ENCODE measurements at regions not wholly inside any gene's neighbourhood (a gene's known extent, or its start where the extent isn't known, plus 50 kb on each side); places are given as distances from the start of the nearest gene placed in this dataset.
A peak's percentile ranks its signal among the peaks of the same experiment; 100 is the strongest.

- H3K4me2 ChIP-seq (ENCODE audit: low read length, poor library complexity, severe bottlenecking) = no peak overlapping the region
- H3K9ac ChIP-seq (ENCODE audit: low read length) = no peak overlapping the region
- H2AK5ac ChIP-seq (ENCODE audit: low read length, severe bottlenecking) = no peak overlapping the region
- no peaks in the 10 kb centered on the region for H3K4me1 ChIP-seq (ENCODE audit: control insufficient read depth, insufficient read depth, low read depth, low read length)
- H3K9me3 ChIP-seq (ENCODE audit: control insufficient read depth, low read length) = peaks cover 4% of the 10 kb centered on the region
- no peak for DNase-seq
- no peak overlapping the region for H2BK120ac ChIP-seq (ENCODE audit: low read depth, low read length)
- no peak overlapping the region for H4K8ac ChIP-seq (ENCODE audit: low read length)
- no peak overlapping the region for H2AFZ ChIP-seq (ENCODE audit: low read depth, low read length)
- no peak overlapping the region for H3K27ac ChIP-seq (ENCODE audit: low read length, poor library complexity, severe bottlenecking)
- H3K36me3 ChIP-seq (ENCODE audit: control insufficient read depth in 1 of 2, insufficient read depth in 2 of 2, low read depth in 1 of 2, low read length in 2 of 2) = no peaks in the 10 kb centered on the region
- no peak overlapping the region for H3K4me3 ChIP-seq (ENCODE audit: insufficient read depth in 1 of 2, low read depth in 1 of 2, low read length in 2 of 2)
- no peak overlapping the region for H4K91ac ChIP-seq (ENCODE audit: low read length)
- no peak overlapping the region for H3K23ac ChIP-seq (ENCODE audit: low read length in 2 of 2)
- H3K4ac ChIP-seq (ENCODE audit: low read depth in 1 of 2, low read length in 2 of 2) = no peak overlapping the region
- no peaks in the 10 kb centered on the region for H3K79me1 ChIP-seq (replicated peaks; ENCODE audit: low read length, poor library complexity, severe bottlenecking)
- no peak overlapping the region for H2BK15ac ChIP-seq (ENCODE audit: low read depth, poor library complexity, severe bottlenecking)
- H2BK12ac ChIP-seq (ENCODE audit: low read length in 2 of 2) = no peak overlapping the region
- H3K18ac ChIP-seq (ENCODE audit: low read depth in 1 of 2, low read length in 2 of 2) = peak overlapping the region in 1 of 2 experiments; percentile 8
- no peak overlapping the region for H3K14ac ChIP-seq (ENCODE audit: low read length in 2 of 2)
- 85% methylated on average over 2 of the region's 2 CpGs for WGBS
- H3K27me3 ChIP-seq (ENCODE audit: control insufficient read depth in 1 of 2, insufficient read depth in 1 of 2, low read length in 2 of 2) = peaks cover 17 to 56% of the 10 kb centered on the region in 2 experiments
- H2BK5ac ChIP-seq (ENCODE audit: low read depth, low read length, poor library complexity, severe bottlenecking) = no peak overlapping the region
Measured at GRCh38 chr22:22768885-22769284, 118.7 kb upstream of the IGLL5 start.

GRCh38 chr22:22769434-22770279 lies 118.0 kb upstream of the IGLL5 start:
- Histone ChIP-seq H3K4me1 (ENCODE audit: control insufficient read depth, insufficient read depth, low read depth, low read length) (no peaks in the 10 kb centered on the region), H2AK5ac (ENCODE audit: low read length, severe bottlenecking) (no peak overlapping the region), H2BK12ac (ENCODE audit: low read length in 2 of 2) (no peak overlapping the region), H3K27me3 (ENCODE audit: control insufficient read depth in 1 of 2, insufficient read depth in 1 of 2, low read length in 2 of 2) (peaks cover 17 to 63% of the 10 kb centered on the region in 2 experiments), H4K8ac (ENCODE audit: low read length) (no peak overlapping the region), H4K91ac (ENCODE audit: low read length) (no peak overlapping the region), H3K4ac (ENCODE audit: low read depth in 1 of 2, low read length in 2 of 2) (no peak overlapping the region), H2BK15ac (ENCODE audit: low read depth, poor library complexity, severe bottlenecking) (no peak overlapping the region), H3K18ac (ENCODE audit: low read depth in 1 of 2, low read length in 2 of 2) (no peak overlapping the region), H2BK5ac (ENCODE audit: low read depth, low read length, poor library complexity, severe bottlenecking) (no peak overlapping the region), H3K14ac (ENCODE audit: low read length in 2 of 2) (no peak overlapping the region), H3K27ac (ENCODE audit: low read length, poor library complexity, severe bottlenecking) (no peak overlapping the region), H3K9me3 (ENCODE audit: control insufficient read depth, low read length) (peaks cover 4% of the 10 kb centered on the region), H3K4me2 (ENCODE audit: low read length, poor library complexity, severe bottlenecking) (no peak overlapping the region), H3K36me3 (ENCODE audit: control insufficient read depth in 1 of 2, insufficient read depth in 2 of 2, low read depth in 1 of 2, low read length in 2 of 2) (no peaks in the 10 kb centered on the region), H3K79me1 (replicated peaks; ENCODE audit: low read length, poor library complexity, severe bottlenecking) (no peaks in the 10 kb centered on the region), H3K23ac (ENCODE audit: low read length in 2 of 2) (no peak overlapping the region), H3K4me3 (ENCODE audit: insufficient read depth in 1 of 2, low read depth in 1 of 2, low read length in 2 of 2) (no peak overlapping the region), H2BK120ac (ENCODE audit: low read depth, low read length) (no peak overlapping the region), H3K9ac (ENCODE audit: low read length) (no peak overlapping the region), H2AFZ (ENCODE audit: low read depth, low read length) (no peak overlapping the region)
- WGBS = 23% methylated on average over 4 of the region's 4 CpGs
- no peak for DNase-seq

GRCh38 chr22:22770280-22770871 lies 117.2 kb upstream of the IGLL5 start:
- 19% methylated on average over 4 of the region's 4 CpGs for WGBS
- Histone ChIP-seq H2BK12ac (ENCODE audit: low read length in 2 of 2) (no peak overlapping the region), H3K4me2 (ENCODE audit: low read length, poor library complexity, severe bottlenecking) (no peak overlapping the region), H3K9ac (ENCODE audit: low read length) (no peak overlapping the region), H3K27me3 (ENCODE audit: control insufficient read depth in 1 of 2, insufficient read depth in 1 of 2, low read length in 2 of 2) (peaks cover 17 to 62% of the 10 kb centered on the region in 2 experiments), H3K18ac (ENCODE audit: low read depth in 1 of 2, low read length in 2 of 2) (no peak overlapping the region), H2BK5ac (ENCODE audit: low read depth, low read length, poor library complexity, severe bottlenecking) (no peak overlapping the region), H2BK15ac (ENCODE audit: low read depth, poor library complexity, severe bottlenecking) (no peak overlapping the region), H3K27ac (ENCODE audit: low read length, poor library complexity, severe bottlenecking) (no peak overlapping the region), H3K9me3 (ENCODE audit: control insufficient read depth, low read length) (peaks cover 4% of the 10 kb centered on the region), H2AFZ (ENCODE audit: low read depth, low read length) (no peak overlapping the region), H2BK120ac (ENCODE audit: low read depth, low read length) (no peak overlapping the region), H3K36me3 (ENCODE audit: control insufficient read depth in 1 of 2, insufficient read depth in 2 of 2, low read depth in 1 of 2, low read length in 2 of 2) (no peaks in the 10 kb centered on the region), H3K4ac (ENCODE audit: low read depth in 1 of 2, low read length in 2 of 2) (no peak overlapping the region), H3K14ac (ENCODE audit: low read length in 2 of 2) (no peak overlapping the region), H2AK5ac (ENCODE audit: low read length, severe bottlenecking) (no peak overlapping the region), H3K4me1 (ENCODE audit: control insufficient read depth, insufficient read depth, low read depth, low read length) (no peaks in the 10 kb centered on the region), H4K8ac (ENCODE audit: low read length) (no peak overlapping the region), H3K23ac (ENCODE audit: low read length in 2 of 2) (no peak overlapping the region), H3K4me3 (ENCODE audit: insufficient read depth in 1 of 2, low read depth in 1 of 2, low read length in 2 of 2) (no peak overlapping the region), H3K79me1 (replicated peaks; ENCODE audit: low read length, poor library complexity, severe bottlenecking) (no peaks in the 10 kb centered on the region), H4K91ac (ENCODE audit: low read length) (no peak overlapping the region)
- peak; percentile 7 for DNase-seq

- H3K18ac ChIP-seq (ENCODE audit: low read depth in 1 of 2, low read length in 2 of 2) = no peak overlapping the region
- H3K79me1 ChIP-seq (replicated peaks; ENCODE audit: low read length, poor library complexity, severe bottlenecking) = no peaks in the 10 kb centered on the region
- H2BK15ac ChIP-seq (ENCODE audit: low read depth, poor library complexity, severe bottlenecking) = no peak overlapping the region
- no peak overlapping the region for H2BK12ac ChIP-seq (ENCODE audit: low read length in 2 of 2)
- no peaks in the 10 kb centered on the region for H3K4me1 ChIP-seq (ENCODE audit: control insufficient read depth, insufficient read depth, low read depth, low read length)
- H4K8ac ChIP-seq (ENCODE audit: low read length) = no peak overlapping the region
- DNase-seq = no peak
- peaks cover 17 to 61% of the 10 kb centered on the region in 2 experiments for H3K27me3 ChIP-seq (ENCODE audit: control insufficient read depth in 1 of 2, insufficient read depth in 1 of 2, low read length in 2 of 2)
- no peak overlapping the region for H3K4me3 ChIP-seq (ENCODE audit: insufficient read depth in 1 of 2, low read depth in 1 of 2, low read length in 2 of 2)
- H3K36me3 ChIP-seq (ENCODE audit: control insufficient read depth in 1 of 2, insufficient read depth in 2 of 2, low read depth in 1 of 2, low read length in 2 of 2) = no peaks in the 10 kb centered on the region
- H3K27ac ChIP-seq (ENCODE audit: low read length, poor library complexity, severe bottlenecking) = no peak overlapping the region
- no peak overlapping the region for H3K9ac ChIP-seq (ENCODE audit: low read length)
- no peak overlapping the region for H3K4me2 ChIP-seq (ENCODE audit: low read length, poor library complexity, severe bottlenecking)
- peaks cover 4% of the 10 kb centered on the region for H3K9me3 ChIP-seq (ENCODE audit: control insufficient read depth, low read length)
- H2BK5ac ChIP-seq (ENCODE audit: low read depth, low read length, poor library complexity, severe bottlenecking) = no peak overlapping the region
- no peak overlapping the region for H3K4ac ChIP-seq (ENCODE audit: low read depth in 1 of 2, low read length in 2 of 2)
- H2AK5ac ChIP-seq (ENCODE audit: low read length, severe bottlenecking) = no peak overlapping the region
- H2BK120ac ChIP-seq (ENCODE audit: low read depth, low read length) = no peak overlapping the region
- H3K23ac ChIP-seq (ENCODE audit: low read length in 2 of 2) = no peak overlapping the region
- no peak overlapping the region for H2AFZ ChIP-seq (ENCODE audit: low read depth, low read length)
- H3K14ac ChIP-seq (ENCODE audit: low read length in 2 of 2) = no peak overlapping the region
- no peak overlapping the region for H4K91ac ChIP-seq (ENCODE audit: low read length)
Measured at GRCh38 chr22:22770881-22771280, 116.7 kb upstream of the IGLL5 start.

Measured in mesenchymal stem cell (in vitro differentiated cells and primary cell).